ENCODE measurements at regions not wholly inside any gene's neighbourhood (a gene's known extent, or its start where the extent isn't known, plus 50 kb on each side); places are given as distances from the start of the nearest gene placed in this dataset.
A peak's percentile ranks its signal among the peaks of the same experiment; 100 is the strongest.

GRCh38 chr7:130888468-130888867 lies 154.5 kb upstream of the KLF14 start:
- TF ChIP-seq POLR2AphosphoS5 (IDR thresholded peaks at IDR 0.05) = no peak
- no peak for DNase-seq

GRCh38 chr7:130890176-130891020 lies 156.4 kb upstream of the KLF14 start:
- Histone ChIP-seq H3K4me1 (peaks cover 0 to 77% (median 63%) of the 10 kb centered on the region in 4 donors), H3K36me3 (peaks cover 4 to 45% (median 7%) of the 10 kb centered on the region in 4 donors), H3K27me3 (no peaks in the 10 kb centered on the region), H3K4me3 (no peak overlapping the region), H3K9me3 (no peaks in the 10 kb centered on the region), H3K27ac (peak overlapping the region; percentile 74 to 94 (median 82))
- intact Hi-C loops (cut with DNase I) = loop anchor here (10.0 kb wide), 1 partner anchor 434 kb away; the partner anchor contains the start of gene MKLN1
- TF ChIP-seq POLR2AphosphoS5 (IDR thresholded peaks at IDR 0.05) (peak; percentile 2 to 67 (median 48)), CTCF (IDR thresholded peaks at IDR 0.05) (no peak), POLR2A (IDR thresholded peaks at IDR 0.05) (no peak), EP300 (IDR thresholded peaks at IDR 0.05) (peak in 1 of 4 donors; percentile 84)
- WGBS, 2 donors = 78 to 87% methylated on average over 11 of the region's 11 CpGs
- DNase-seq = no peak

More at GRCh38 chr7:130888468-130888867, 154.5 kb upstream of the KLF14 start:
- Histone ChIP-seq H3K9me3 (no peaks in the 10 kb centered on the region), H3K27ac (peak overlapping the region in 1 of 4 donors; percentile 25), H3K4me1 (peaks cover 0 to 70% (median 59%) of the 10 kb centered on the region in 4 donors), H3K36me3 (peaks cover 17 to 53% (median 20%) of the 10 kb centered on the region in 4 donors), H3K4me3 (no peak overlapping the region), H3K27me3 (no peaks in the 10 kb centered on the region)
- intact Hi-C loops (cut with DNase I) = no loop called here
- WGBS, 2 donors = 78 to 82% methylated on average over 5 of the region's 5 CpGs

GRCh38 chr7:130891254-130892094 lies 157.5 kb upstream of the KLF14 start:
- Histone ChIP-seq H3K9me3 (no peaks in the 10 kb centered on the region), H3K36me3 (peaks cover 4 to 51% (median 7%) of the 10 kb centered on the region in 4 donors), H3K4me3 (peak overlapping the region in 1 of 4 donors; percentile 0), H3K27me3 (no peaks in the 10 kb centered on the region), H3K4me1 (peaks cover 0 to 68% (median 58%) of the 10 kb centered on the region in 4 donors), H3K27ac (peak overlapping the region; percentile 74 to 94 (median 82))
- TF ChIP-seq CTCF (IDR thresholded peaks at IDR 0.05) (no peak), POLR2A (IDR thresholded peaks at IDR 0.05) (no peak), EP300 (IDR thresholded peaks at IDR 0.05) (peak in 1 of 4 donors; percentile 4), POLR2AphosphoS5 (IDR thresholded peaks at IDR 0.05) (peak in 3 of 4 donors; percentile 39 to 69 (median 51))
- intact Hi-C loops (cut with DNase I) = loop anchor here (10.0 kb wide), 1 partner anchor 433 kb away; the partner anchor contains the start of gene MKLN1
- WGBS, 2 donors = 50 to 65% methylated on average over 13 of the region's 15 CpGs
- peak; percentile 83 for DNase-seq

- H3K27ac ChIP-seq = peak overlapping the region; percentile 39 to 69 (median 64)
- H3K4me3 ChIP-seq = no peak overlapping the region
- DNase-seq = no peak
- intact Hi-C loops (cut with DNase I) = loop anchor here (10.0 kb wide), 1 partner anchor 431 kb away; the partner anchor contains the start of gene MKLN1
- peaks cover 4 to 43% (median 6%) of the 10 kb centered on the region in 4 donors for H3K36me3 ChIP-seq
- WGBS, 2 donors = 51 to 69% methylated on average over 7 of the region's 7 CpGs
- H3K9me3 ChIP-seq = no peaks in the 10 kb centered on the region
- H3K4me1 ChIP-seq = peaks cover 0 to 69% (median 65%) of the 10 kb centered on the region in 4 donors
- TF ChIP-seq POLR2AphosphoS5 (IDR thresholded peaks at IDR 0.05) (peak in 3 of 4 donors; percentile 13 to 63 (median 26)), CTCF (IDR thresholded peaks at IDR 0.05) (no peak)
- no peaks in the 10 kb centered on the region for H3K27me3 ChIP-seq
These were observed 159.5 kb upstream of the KLF14 start for GRCh38 chr7:130893441-130893894.

Data from sigmoid colon (tissue), 6 donors.